Vagina (tissue), 2 donors: ENCODE measurements at regions not wholly inside any gene's neighbourhood (a gene's known extent, or its start where the extent isn't known, plus 50 kb on each side); places are given as distances from the start of the nearest gene placed in this dataset.

Experiments used
- DNase-seq, 2 donors: peaks; one replicate each; pipeline ENCODE4 v3.0.0-alpha.2; 2017; ENCODE audit errors: extremely low spot score in 2 of 2
- H3K27ac ChIP-seq: fragments of 200-600 bp; sonication (generic); one replicate; pipeline ENCODE4 v1.5.1; 2019
- H3K27me3 ChIP-seq: fragments of 200-600 bp; sonication (generic); one replicate; pipeline ENCODE4 v1.5.1; 2019
- H3K36me3 ChIP-seq, 2 donors: fragments of 200-600 bp; sonication (generic); one replicate each; pipeline ENCODE4 v1.5.1; 2017 to 2019
- H3K4me1 ChIP-seq: fragments of 200-600 bp; sonication (generic); one replicate; pipeline ENCODE4 v1.5.1; 2019
- H3K4me3 ChIP-seq, 2 donors: fragments of 200-600 bp; sonication (generic); 1 replicate in 1 of 2; 2 replicates in 1 of 2; pipeline ENCODE4 v1.5.1; 2016 to 2019
- H3K9me3 ChIP-seq: fragments of 200-600 bp; sonication (generic); one replicate; pipeline ENCODE4 v1.5.1; 2019
- CTCF ChIP-seq, 3 experiments: fragments of 450-650 bp in 2 of 3; fragments of 200-600 bp in 1 of 3; sonication (generic) in 1 of 3; IDR thresholded peaks; one replicate each; pipeline ENCODE4 v1.5.1; 2017 to 2019; ENCODE audit warnings: antibody characterized with exemption in 3 of 3, mild to moderate bottlenecking in 2 of 3, moderate library complexity in 2 of 3
- POLR2A ChIP-seq, 2 donors: fragments of 450-650 bp; IDR thresholded peaks; one replicate each; pipeline ENCODE4 v1.6.1; 2017; ENCODE audit warnings: antibody characterized with exemption in 2 of 2, mild to moderate bottlenecking in 2 of 2, moderate library complexity in 2 of 2
- POLR2AphosphoS5 ChIP-seq, 2 donors: sonication (generic); formaldehyde crosslinking; IDR thresholded peaks; one replicate each; pipeline ENCODE4 v1.9.0; 2017; ENCODE audit warnings: antibody characterized with exemption in 2 of 2, mild to moderate bottlenecking in 2 of 2, low read depth in 1 of 2; ENCODE audit not compliant: insufficient read depth in 1 of 2
- intact Hi-C: fragments of 100-400 bp; cut with DNase I; formaldehyde crosslinking; loops from one replicate; pipeline ENCODE4 v1.15.1; 2023

- no peak for DNase-seq
- no peak overlapping the region for H3K4me3 ChIP-seq
- H3K9me3 ChIP-seq = no peaks in the 10 kb centered on the region
- H3K27ac ChIP-seq = no peak overlapping the region
- intact Hi-C loops = no loop called here
- no peaks in the 10 kb centered on the region for H3K4me1 ChIP-seq
- no peaks in the 10 kb centered on the region for H3K27me3 ChIP-seq
- TF ChIP-seq POLR2A (IDR thresholded peaks at IDR 0.05) (no peak), POLR2AphosphoS5 (IDR thresholded peaks at IDR 0.05; ENCODE audit: insufficient read depth in 1 of 2, low read depth in 1 of 2) (no peak), CTCF (IDR thresholded peaks at IDR 0.05) (no peak)
- H3K36me3 ChIP-seq = no peaks in the 10 kb centered on the region
Observed at GRCh38 chr10:29757551-29758297, 123.0 kb upstream of the SVIL start.

- DNase-seq = no peak
- H3K27me3 ChIP-seq = no peaks in the 10 kb centered on the region
- TF ChIP-seq POLR2AphosphoS5 (IDR thresholded peaks at IDR 0.05; ENCODE audit: insufficient read depth in 1 of 2, low read depth in 1 of 2) (no peak), POLR2A (IDR thresholded peaks at IDR 0.05) (no peak), CTCF (IDR thresholded peaks at IDR 0.05) (no peak)
- no peaks in the 10 kb centered on the region for H3K36me3 ChIP-seq
- no peak overlapping the region for H3K4me3 ChIP-seq
- H3K4me1 ChIP-seq = no peaks in the 10 kb centered on the region
- no peaks in the 10 kb centered on the region for H3K9me3 ChIP-seq
- no peak overlapping the region for H3K27ac ChIP-seq
- intact Hi-C loops = no loop called here
Observed at GRCh38 chr10:29756451-29756850, 121.7 kb upstream of the SVIL start.

GRCh38 chr10:29753283-29753682 is 118.5 kb upstream of the SVIL start:
- TF ChIP-seq POLR2AphosphoS5 (IDR thresholded peaks at IDR 0.05; ENCODE audit: insufficient read depth in 1 of 2, low read depth in 1 of 2) = no peak
- TF ChIP-seq CTCF (IDR thresholded peaks at IDR 0.05) = no peak
- TF ChIP-seq POLR2A (IDR thresholded peaks at IDR 0.05) = no peak
- DNase-seq = no peak
- no peak overlapping the region for H3K4me3 ChIP-seq
- H3K27me3 ChIP-seq = no peaks in the 10 kb centered on the region
- no peaks in the 10 kb centered on the region for H3K4me1 ChIP-seq
- intact Hi-C loops = no loop called here
- H3K27ac ChIP-seq = no peak overlapping the region
- no peaks in the 10 kb centered on the region for H3K36me3 ChIP-seq
- no peaks in the 10 kb centered on the region for H3K9me3 ChIP-seq

- no peak for DNase-seq
- Histone ChIP-seq H3K36me3 (no peaks in the 10 kb centered on the region), H3K27me3 (no peaks in the 10 kb centered on the region), H3K9me3 (no peaks in the 10 kb centered on the region), H3K4me1 (peaks cover under 1% of the 10 kb centered on the region), H3K4me3 (no peak overlapping the region), H3K27ac (no peak overlapping the region)
- TF ChIP-seq CTCF (IDR thresholded peaks at IDR 0.05) = no peak
- TF ChIP-seq POLR2AphosphoS5 (IDR thresholded peaks at IDR 0.05; ENCODE audit: insufficient read depth in 1 of 2, low read depth in 1 of 2) = no peak
- no peak for TF ChIP-seq POLR2A (IDR thresholded peaks at IDR 0.05)
- intact Hi-C loops = no loop called here
Observed at GRCh38 chr10:29751684-29752083, 116.9 kb upstream of the SVIL start.

- DNase-seq = no peak
- Histone ChIP-seq H3K4me3 (no peak overlapping the region), H3K36me3 (no peaks in the 10 kb centered on the region), H3K27me3 (no peaks in the 10 kb centered on the region), H3K4me1 (peaks cover 5% of the 10 kb centered on the region), H3K9me3 (no peaks in the 10 kb centered on the region), H3K27ac (no peak overlapping the region)
- TF ChIP-seq POLR2A (IDR thresholded peaks at IDR 0.05) (no peak), POLR2AphosphoS5 (IDR thresholded peaks at IDR 0.05; ENCODE audit: insufficient read depth in 1 of 2, low read depth in 1 of 2) (no peak), CTCF (IDR thresholded peaks at IDR 0.05) (no peak)
- intact Hi-C loops = no loop called here
Observed at GRCh38 chr10:29751240-29751639, 116.5 kb upstream of the SVIL start.
